ENCODE measurements at regions not wholly inside any gene's neighbourhood (a gene's known extent, or its start where the extent isn't known, plus 50 kb on each side); places are given as distances from the start of the nearest gene placed in this dataset.
"Not testable (repeated sequence)": the region's sequence is repeated elsewhere in the genome, so short reads cannot be mapped to it uniquely, and the experiment has no call there.

DNA sequence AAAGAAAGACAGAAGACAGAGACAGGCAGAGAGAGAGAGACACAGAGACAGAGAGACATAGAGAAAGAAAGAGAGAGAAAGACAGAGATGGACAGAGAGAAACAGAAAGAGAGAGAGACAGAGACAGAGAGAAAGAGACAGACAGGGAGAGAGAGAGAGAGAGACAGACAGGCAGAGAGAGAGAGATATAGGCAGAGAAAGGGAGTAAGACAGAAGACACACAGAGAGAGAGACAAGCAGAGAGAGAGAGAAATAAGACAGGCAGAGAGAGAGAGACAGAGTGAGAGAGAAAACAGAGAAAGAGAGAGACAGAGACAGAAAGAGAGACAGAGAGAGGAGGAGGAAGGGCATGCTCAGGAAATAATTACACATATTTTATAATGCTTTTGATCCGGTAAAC lies 758.3 kb upstream of the DEFB115 start:
- 33% methylated on average over 1 of the region's 1 CpG for WGBS
- H3K36me3 ChIP-seq, result no peaks in the 10 kb centered on the region
- H3K27me3 ChIP-seq (replicated peaks; ENCODE audit: insufficient read depth), result peaks cover 2% of the 10 kb centered on the region
- H3K9me3 ChIP-seq, result no peaks in the 10 kb centered on the region
- H3K27ac ChIP-seq, result no peak overlapping the region
- no peaks in the 10 kb centered on the region for H3K4me1 ChIP-seq (replicated peaks)
- H3K4me3 ChIP-seq, result no peak overlapping the region
- TF ChIP-seq POLR2A (IDR thresholded peaks at IDR 0.05), result no peak
- no peak for TF ChIP-seq POLR2AphosphoS5 (IDR thresholded peaks at IDR 0.05)
- TF ChIP-seq, protein P1, sequence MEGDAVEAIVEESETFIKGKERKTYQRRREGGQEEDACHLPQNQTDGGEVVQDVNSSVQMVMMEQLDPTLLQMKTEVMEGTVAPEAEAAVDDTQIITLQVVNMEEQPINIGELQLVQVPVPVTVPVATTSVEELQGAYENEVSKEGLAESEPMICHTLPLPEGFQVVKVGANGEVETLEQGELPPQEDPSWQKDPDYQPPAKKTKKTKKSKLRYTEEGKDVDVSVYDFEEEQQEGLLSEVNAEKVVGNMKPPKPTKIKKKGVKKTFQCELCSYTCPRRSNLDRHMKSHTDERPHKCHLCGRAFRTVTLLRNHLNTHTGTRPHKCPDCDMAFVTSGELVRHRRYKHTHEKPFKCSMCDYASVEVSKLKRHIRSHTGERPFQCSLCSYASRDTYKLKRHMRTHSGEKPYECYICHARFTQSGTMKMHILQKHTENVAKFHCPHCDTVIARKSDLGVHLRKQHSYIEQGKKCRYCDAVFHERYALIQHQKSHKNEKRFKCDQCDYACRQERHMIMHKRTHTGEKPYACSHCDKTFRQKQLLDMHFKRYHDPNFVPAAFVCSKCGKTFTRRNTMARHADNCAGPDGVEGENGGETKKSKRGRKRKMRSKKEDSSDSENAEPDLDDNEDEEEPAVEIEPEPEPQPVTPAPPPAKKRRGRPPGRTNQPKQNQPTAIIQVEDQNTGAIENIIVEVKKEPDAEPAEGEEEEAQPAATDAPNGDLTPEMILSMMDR (IDR thresholded peaks at IDR 0.05), result no peak
- no peak for DNase-seq (ENCODE audit: low spot score)
- intact Hi-C loops (cut with DNase I), result no loop called here

DNA sequence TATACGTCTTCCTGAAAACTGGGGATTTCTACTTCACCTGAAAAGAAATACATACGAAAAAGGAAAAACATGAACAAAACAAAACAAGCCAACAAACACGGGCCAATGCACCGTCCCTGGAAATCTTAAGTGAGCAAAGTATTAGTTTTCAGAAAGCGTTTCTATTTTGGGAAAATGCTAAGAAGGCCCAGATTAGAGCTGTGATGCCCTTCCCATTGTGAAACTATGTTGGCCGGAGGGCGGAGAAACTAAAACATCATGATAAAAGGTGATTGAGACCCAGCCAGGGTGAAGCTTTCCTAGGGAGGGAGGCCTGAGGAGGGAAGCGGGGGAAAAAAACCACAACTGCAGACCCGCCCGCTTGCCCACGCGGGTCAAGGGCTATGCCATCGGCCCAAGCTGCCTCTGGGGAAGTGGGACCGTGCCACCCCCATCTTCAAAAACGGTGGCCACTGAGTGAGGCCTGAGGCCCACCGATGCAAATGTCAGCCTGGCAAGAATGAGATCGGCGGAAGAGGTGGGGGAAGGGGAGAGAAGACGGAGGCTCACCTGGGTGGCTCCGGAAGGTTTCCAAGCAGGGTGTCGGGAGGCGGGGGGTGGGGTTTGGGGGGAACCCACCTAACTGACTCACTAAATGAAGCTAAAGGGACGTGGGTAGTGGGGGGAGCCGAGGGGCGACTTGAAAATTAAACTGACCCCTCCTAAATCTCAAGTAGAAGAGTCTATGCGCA lies 757.6 kb upstream of the DEFB115 start:
- H3K4me3 ChIP-seq; H3K4me1 ChIP-seq (replicated peaks); DNase-seq (ENCODE audit: low spot score); H3K9me3 ChIP-seq; intact Hi-C loops (cut with DNase I); H3K36me3 ChIP-seq; H3K27ac ChIP-seq; H3K27me3 ChIP-seq (replicated peaks; ENCODE audit: insufficient read depth): not testable (repeated sequence)
- 20% methylated on average over 26 of the region's 26 CpGs for WGBS

DNA sequence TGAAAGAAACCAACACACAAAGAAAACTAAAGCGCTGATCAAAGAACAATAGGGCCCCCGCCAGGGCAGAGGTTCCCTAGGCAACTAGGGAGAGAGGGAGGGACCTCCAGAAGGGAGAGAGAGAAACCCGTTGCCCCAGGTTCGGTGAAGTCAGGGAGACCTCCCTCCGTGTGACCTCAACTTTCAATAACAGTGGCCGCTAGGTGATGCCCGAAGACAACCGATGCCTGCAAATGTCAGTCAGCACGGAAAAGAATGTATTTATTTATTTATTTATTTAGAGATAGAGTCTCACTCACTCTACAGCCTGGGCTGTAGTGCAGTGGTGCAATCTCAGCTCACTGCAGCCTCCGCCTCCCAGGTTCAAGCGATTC lies 757.0 kb upstream of the DEFB115 start:
- H3K9me3 ChIP-seq; intact Hi-C loops (cut with DNase I); H3K36me3 ChIP-seq; H3K4me1 ChIP-seq (replicated peaks); DNase-seq (ENCODE audit: low spot score); H3K27ac ChIP-seq; H3K4me3 ChIP-seq; H3K27me3 ChIP-seq (replicated peaks; ENCODE audit: insufficient read depth): not testable (repeated sequence)
- TF ChIP-seq, protein P1 (IDR thresholded peaks at IDR 0.05), result peak in 3 of 4 experiments; percentile 36 to 59 (median 39)
- whole genome bisulfite sequencing, result 6% methylated on average over 11 of the region's 11 CpGs

DNA sequence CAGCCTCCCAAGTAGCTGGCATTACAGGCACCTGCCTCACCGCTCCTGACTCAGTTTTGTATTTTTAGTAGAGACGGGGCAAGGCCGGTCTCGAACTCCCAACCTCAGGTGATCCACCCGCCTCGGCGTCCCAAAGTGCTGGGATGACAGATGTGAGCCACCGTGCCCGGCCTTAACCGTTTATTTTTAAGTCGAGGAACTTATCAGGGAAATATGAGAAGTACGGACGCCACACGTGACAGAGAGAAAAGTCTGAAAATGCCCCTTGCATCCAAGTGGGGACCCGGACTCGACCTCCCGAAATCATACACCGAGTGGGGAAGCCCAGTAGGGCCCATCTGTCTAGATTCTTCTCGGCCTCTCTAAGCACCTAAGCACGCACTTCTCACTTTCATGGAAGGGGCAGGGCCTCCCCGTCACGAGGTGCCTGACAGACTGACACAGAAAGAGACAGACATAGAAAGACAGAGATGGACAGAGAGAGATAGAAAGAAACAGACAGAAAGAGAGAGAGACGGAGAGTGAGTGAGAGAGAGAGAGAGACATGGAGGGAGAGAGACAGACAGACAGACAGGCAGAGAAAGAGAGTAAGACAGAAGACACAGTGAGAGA lies 756.5 kb upstream of the DEFB115 start:
- intact Hi-C loops (cut with DNase I), result no loop called here
- WGBS, result 63% methylated on average over 23 of the region's 23 CpGs
- Histone ChIP-seq H3K4me1 (replicated peaks) (no peaks in the 10 kb centered on the region), H3K9me3 (no peaks in the 10 kb centered on the region), H3K27ac (no peak overlapping the region), H3K36me3 (no peaks in the 10 kb centered on the region), H3K4me3 (no peak overlapping the region), H3K27me3 (replicated peaks; ENCODE audit: insufficient read depth) (peaks cover 2% of the 10 kb centered on the region)
- TF ChIP-seq, protein P1 (IDR thresholded peaks at IDR 0.05), result no peak
- no peak for TF ChIP-seq POLR2AphosphoS5 (IDR thresholded peaks at IDR 0.05)
- no peak for TF ChIP-seq POLR2A (IDR thresholded peaks at IDR 0.05)
- DNase-seq (ENCODE audit: low spot score), result no peak

DNA sequence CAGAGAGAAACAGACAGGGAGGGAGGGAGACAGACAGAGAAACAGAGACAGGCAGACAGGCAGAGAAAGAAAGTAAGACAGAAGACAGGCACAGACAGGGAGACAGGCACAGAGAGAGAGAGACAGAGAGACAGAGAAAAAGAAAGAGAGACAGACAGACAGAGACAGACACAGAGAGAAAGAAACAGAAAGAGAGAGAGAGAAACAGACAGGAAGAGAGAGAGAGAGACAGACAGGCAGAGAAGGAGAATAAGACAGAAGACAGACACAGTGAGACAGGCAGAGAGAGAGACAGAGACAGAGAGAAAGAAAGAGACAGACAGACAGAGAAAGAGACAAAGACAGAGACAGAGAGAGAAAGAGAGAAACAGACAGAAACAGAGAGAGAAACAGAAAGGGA lies 754.8 kb upstream of the DEFB115 start:
- Histone ChIP-seq H3K4me3 (no peak overlapping the region), H3K27me3 (replicated peaks; ENCODE audit: insufficient read depth) (peaks cover 2% of the 10 kb centered on the region), H3K4me1 (replicated peaks) (no peaks in the 10 kb centered on the region), H3K36me3 (no peaks in the 10 kb centered on the region), H3K27ac (no peak overlapping the region), H3K9me3 (no peaks in the 10 kb centered on the region)
- TF ChIP-seq, protein P1 (IDR thresholded peaks at IDR 0.05), result no peak
- no peak for TF ChIP-seq POLR2A (IDR thresholded peaks at IDR 0.05)
- TF ChIP-seq POLR2AphosphoS5 (IDR thresholded peaks at IDR 0.05), result no peak
- no peak for DNase-seq (ENCODE audit: low spot score)
- intact Hi-C loops (cut with DNase I), result no loop called here

DNA sequence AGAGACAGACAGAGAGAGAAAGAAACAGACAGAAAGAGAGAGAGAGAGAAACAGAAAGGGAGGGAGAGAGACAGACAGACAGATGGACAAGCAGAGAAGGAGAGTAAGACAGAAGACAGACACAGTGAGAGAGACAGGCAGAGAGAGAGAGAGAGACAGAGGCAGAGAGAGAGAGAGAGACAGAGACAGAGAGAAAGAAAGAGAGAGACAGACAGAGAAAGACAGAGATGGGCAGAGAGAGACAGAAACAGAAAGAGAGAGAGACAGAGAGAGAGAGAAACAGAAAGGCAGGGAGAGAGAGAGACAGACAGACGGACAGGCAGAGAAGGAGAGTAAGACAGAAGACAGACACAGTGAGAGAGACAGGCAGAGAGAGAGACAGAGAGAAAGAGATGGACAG lies 754.3 kb upstream of the DEFB115 start:
- H3K9me3 ChIP-seq; H3K4me3 ChIP-seq; H3K27ac ChIP-seq; H3K4me1 ChIP-seq (replicated peaks); DNase-seq (ENCODE audit: low spot score); H3K36me3 ChIP-seq; H3K27me3 ChIP-seq (replicated peaks; ENCODE audit: insufficient read depth); intact Hi-C loops (cut with DNase I): not testable (repeated sequence)
- WGBS, result 62% methylated on average over 1 of the region's 1 CpG
